ENCODE measurements at regions not wholly inside any gene's neighbourhood (a gene's known extent, or its start where the extent isn't known, plus 50 kb on each side); places are given as distances from the start of the nearest gene placed in this dataset.

GRCh38 chr2:65507102-65508069 is 75.0 kb upstream of the SPRED2 start:
- DNase-seq = no peak

GRCh38 chr2:65504814-65505697 is 72.7 kb upstream of the SPRED2 start:
- DNase-seq = no peak

DNA sequence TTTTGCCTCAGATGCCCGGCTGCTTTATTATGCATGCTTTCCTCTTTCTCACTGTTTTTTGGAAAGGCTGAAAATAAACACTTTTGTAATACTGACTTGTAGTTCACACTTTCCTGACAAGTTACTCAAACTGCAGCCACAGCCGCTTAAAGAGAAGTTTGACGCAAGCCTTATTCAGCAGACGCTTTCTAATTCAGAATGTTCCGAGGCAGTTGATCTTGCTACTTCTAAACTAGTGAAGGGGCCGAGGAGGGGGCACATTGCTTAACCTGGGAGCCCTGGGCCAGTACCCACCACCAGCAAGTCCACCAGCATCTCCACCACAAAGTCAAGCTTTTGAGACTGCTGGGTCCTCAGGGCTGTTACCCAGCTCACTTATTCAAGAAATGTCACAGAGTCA is 71.8 kb upstream of the SPRED2 start:
- DNase-seq = no peak

DNA sequence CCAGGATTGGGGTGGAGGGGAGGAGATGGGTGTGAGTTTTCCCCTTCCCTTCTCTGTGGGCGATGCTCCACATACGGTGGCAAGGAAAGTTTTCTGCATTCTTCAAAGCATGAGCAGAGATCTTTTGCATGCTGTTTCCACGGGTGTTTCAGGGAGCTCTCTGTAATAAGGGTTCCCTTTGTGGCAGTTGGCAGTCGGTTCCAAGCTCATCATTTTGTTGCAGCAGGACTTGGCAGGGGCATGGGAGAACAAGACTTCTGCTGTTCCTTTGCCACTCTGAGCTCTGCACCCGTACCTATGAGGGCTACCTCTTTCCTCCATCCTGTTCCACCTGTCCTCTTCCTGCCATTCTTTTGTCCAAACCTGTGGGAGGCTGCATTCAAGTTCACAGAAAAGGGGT is 71.3 kb upstream of the SPRED2 start:
- DNase-seq = no peak

- DNase-seq = no peak
These were observed 69.4 kb upstream of the SPRED2 start for GRCh38 chr2:65501836-65502235.

- no peak for DNase-seq
These were observed 68.7 kb upstream of the SPRED2 start for GRCh38 chr2:65501074-65501473.

DNA sequence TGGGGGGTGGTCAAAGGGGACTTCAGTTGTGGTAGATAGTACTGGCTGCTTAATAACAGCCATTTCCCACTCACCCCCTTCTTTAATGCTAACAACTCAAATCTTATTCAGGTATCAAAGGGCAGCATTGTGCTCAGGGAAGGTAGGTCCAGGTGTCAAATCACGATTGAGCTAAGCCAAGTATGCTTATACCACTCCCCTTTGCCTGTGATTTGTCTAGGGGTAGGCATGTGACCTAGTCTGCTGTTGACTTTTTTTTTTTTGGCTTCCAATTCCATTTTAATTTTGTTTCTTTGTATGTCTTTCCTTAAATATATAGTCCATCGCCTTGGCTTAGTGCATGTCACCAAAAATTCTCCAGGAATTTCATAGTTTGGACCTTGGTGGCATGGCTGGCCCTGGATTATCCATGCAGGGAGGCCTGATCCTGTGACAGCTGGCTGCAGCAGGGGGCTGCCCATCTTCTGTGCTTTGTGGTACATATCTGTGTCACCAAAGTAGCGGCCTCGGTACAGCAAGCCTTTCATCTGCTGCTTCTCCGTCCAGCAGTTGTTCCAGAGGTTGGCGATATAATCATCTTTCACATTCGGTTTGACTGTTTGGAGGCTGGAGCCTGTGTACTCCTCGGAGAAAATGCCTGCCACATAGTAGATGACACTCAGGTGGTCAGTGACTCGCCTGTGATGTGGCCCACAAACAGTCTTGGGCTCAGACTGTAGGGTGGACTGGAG is 68.1 kb upstream of the SPRED2 start:
- no peak for DNase-seq

- no peak for DNase-seq
These were observed 66.8 kb upstream of the SPRED2 start for GRCh38 chr2:65499216-65499615.

GRCh38 chr2:65498396-65498795 is 66.0 kb upstream of the SPRED2 start:
- no peak for DNase-seq

DNA sequence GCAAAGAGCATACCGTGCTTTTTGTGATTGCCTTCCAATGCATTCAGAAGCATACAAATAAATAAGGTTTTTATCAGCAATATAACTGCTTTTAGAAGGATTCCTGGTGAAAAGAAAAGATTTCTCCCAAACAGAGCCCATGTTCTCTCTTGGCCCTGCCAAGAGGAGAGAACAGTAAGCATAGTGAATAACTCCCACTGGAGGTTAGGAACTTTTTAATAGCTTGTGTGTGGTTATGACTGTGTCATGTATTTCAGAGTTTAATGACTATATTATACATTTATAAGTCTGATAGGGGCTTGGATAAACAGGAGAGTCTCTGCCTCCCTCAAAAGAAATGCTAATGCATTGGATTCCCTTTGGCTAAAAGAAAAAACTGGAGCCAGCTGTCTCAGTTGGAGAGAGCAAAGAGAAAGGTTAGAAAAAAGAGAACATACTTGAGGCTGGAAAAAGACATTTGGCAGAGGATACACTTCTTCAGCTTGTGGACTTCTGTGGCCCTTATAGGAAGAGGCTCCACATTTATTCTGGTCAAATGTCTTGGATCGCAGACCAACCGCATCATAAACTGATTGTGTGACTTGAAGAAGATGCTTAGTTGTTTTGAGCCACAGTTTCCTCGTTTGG is 63.0 kb upstream of the SPRED2 start:
- DNase-seq = no peak

DNA sequence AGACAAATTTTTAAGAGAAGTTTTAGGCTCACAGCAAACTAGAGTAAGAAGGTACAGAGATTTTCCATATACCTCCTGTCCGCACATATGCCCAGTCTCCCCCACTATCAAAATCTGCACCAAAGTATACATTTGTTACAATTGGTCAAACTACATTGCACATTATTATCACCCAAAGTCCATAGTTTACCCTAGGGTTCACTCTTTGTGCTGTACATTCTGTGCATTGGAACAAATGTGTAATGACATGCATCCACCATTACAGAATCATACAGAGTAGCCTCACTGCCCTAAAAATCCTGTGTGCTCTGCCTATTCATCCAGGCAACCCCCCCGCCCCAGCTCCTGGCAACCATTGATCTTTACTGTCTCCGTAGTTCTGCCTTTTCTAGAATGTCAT is 61.7 kb upstream of the SPRED2 start:
- no peak for DNase-seq

- no peak for DNase-seq
These were observed 59.0 kb upstream of the SPRED2 start for GRCh38 chr2:65491381-65491905.

GRCh38 chr2:65490222-65490621 is 57.8 kb upstream of the SPRED2 start:
- no peak for DNase-seq

- no peak for DNase-seq
These were observed 56.9 kb upstream of the SPRED2 start for GRCh38 chr2:65489269-65489668.

DNA sequence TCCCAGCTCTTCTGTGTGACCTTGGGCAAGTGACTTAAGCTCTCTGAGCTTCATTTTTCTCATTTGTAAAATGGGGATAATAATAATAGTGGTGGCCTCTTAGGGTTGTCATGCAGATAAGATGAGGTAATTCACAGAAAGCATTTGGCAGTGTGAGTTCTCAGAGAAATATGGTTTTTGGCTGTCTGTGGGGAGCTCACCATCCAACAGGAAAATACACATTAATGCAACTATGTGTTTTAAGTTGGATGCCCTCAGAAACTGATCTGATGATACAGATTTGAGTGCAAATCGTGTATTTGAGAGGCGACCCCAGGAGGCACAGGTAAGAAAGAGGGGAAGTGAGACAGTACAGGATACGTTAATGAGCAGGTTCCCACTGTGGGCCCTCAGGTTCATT is 56.1 kb upstream of the SPRED2 start:
- no peak for DNase-seq

DNA sequence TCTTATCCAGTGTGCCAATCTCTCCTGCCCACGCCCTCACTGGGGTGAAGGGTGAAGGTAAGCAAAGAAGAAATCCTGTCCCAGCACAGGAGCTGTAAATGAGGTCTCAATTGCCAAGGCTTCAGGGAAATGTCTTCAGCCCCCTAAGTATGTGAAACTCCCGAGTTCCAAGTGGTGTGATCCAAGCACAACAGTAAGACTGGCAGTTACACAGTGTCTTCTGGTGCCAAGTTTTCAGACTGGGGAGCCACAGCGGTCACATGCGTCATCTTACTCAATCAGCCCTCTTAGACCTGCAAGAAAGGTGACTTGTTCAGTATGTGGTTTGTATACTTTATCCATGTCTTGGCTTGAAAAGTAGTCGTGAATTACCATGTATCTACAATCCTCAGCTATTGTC is 55.0 kb upstream of the SPRED2 start:
- DNase-seq = no peak

DNA sequence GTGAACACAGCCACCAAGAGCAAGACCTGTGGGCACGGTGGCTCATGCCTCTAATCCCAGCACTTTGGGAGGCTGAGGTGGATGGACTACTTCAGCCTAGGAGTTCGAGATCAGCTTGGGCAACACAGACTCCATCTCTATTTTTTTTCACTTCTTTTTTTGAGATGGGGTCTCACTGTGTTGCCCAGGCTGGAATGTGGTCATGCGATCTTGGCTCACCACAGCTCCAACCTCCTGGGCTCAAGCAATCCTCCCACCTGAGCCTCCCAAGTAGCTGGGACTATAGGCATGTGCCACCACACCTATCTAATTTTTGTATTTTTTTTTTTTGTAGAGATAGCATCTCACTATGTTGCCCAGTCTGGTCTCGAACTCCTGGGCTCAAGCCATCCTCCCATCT is 54.4 kb upstream of the SPRED2 start:
- no peak for DNase-seq

GRCh38 chr2:65486282-65486681 is 53.9 kb upstream of the SPRED2 start:
- DNase-seq = no peak

DNA sequence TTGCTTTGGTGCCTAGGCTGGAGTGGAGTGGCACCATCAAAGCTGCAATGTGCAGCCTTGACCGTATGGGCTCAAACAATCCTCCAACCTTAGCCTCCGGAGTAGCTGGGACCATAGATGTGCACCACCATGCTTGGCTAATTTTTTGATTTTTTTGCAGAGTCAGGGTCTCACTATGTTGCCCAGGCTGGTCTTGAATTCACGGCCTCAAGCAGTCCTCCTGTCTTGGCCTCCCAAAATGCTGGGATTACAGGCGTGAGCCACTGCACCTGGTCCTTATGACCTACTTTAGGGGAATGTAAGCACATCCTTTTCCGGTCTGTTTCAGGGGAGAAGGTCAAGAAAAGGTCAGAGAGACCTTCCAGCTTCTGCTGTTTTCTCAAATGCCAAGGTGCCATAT is 53.4 kb upstream of the SPRED2 start:
- no peak for DNase-seq

DNA sequence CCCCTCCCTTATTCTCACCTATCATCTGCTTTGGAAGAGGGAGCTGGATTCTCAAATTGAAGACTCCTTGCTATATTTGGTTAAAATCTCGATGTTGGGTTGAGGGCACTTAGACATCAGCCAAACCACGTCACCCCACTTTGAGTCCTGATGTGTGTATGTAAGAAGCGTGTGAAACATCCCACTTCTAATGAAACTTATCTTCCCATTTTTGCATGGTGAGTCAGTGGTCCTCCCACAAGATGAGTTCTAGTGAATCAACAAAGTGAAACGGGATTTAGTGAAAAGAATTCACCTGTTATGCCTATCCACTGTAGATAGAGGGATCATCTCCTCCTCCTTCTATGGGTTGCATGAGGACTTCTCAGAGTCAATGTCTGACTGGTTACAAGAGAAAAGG is 51.4 kb upstream of the SPRED2 start:
- no peak for DNase-seq

DNA sequence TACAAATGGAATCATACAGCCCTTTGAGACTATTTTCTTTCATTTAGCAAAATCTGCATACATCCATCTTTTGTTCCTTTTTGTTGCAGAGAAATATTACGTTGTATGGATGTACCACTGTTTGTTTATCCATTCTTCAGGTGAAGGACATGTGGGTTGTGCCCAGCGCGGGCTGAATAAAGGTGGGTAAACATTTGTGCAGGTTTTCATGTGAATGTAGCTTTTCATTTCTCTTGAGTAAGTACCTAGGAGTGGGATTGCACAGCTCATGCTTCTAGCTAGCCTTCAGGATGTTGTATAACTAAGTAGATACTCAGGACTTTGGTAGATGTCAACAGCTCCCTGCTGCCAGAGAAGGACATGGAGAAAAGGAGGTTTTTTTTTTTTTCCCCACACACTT is 50.6 kb upstream of the SPRED2 start:
- no peak for DNase-seq
